ENCODE measurements at regions not wholly inside any gene's neighbourhood (a gene's known extent, or its start where the extent isn't known, plus 50 kb on each side); places are given as distances from the start of the nearest gene placed in this dataset.
"Not testable (repeated sequence)": the region's sequence is repeated elsewhere in the genome, so short reads cannot be mapped to it uniquely, and the experiment has no call there.

DNA sequence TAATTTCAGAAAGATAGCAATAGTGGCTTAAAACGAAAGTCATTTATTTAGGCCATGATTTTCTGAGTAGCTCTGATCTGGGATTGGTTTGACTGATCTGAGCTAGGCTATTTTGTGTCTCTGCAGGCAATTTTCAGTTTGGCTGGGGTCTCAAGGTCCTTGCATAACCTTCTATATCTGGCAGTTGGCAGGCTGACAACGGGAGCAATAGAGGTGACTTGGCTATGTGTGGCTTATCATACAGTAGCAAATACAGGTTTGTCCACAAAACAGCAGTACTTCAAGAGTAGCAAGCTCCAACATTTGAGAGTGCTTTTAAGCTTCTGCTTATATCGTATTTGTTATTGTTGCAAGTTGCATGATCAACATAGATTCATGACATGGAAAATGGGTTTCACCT lies 1167.3 kb upstream of the CELF2 start:
- 39 to 82% (median 76%) methylated on average over 3 of the region's 3 CpGs for WGBS, 3 donors
- H3K27ac ChIP-seq (ENCODE audit: low read depth, low read length), result no peak overlapping the region

- H3K27ac ChIP-seq (ENCODE audit: low read depth, low read length), result no peak overlapping the region
Observed at GRCh38 chr10:9851808-9852207, 1165.9 kb upstream of the CELF2 start.

DNA sequence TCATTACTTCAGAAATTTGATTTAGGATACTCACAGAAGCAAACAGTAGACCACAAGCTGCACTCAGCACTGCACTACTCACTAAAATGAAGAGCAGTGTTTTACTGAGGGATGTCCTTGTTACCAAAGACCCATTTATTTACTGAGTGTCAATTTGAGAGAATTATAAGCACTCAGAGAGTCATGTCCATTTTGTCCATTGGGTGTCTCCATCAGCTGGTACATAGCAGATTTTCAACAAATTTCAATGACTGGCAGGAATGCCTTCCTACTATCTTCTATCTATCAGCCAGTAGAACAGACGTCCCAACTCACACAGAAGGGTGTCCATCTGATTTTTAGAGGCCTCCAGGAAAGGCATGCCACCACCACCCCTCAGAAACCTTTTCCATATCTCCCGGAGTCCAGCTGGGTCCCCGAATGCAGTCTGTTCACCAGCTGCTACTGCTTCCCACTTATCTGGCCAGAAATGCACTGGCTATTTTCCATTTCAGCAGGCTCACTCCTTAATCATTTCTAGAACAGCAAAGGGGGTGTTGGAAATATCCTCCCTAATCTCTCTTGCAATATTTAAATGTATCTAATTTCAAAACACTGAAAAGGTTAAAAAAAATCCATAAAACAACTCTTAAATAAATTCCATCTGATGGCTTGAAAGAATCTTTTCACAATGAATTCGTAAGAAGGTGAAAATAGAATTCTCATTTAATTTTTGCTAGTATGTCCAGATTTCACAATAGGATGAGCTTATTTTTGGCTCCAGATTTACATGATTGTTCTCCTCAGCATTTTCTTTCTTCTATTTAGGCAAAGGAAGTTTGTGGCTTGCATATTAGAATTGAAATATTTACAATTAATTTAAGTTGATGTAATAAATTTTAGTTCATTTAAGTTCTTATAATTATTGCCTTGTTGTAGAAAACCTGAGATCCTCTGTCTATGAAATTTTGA lies 1164.0 kb upstream of the CELF2 start:
- H3K27ac ChIP-seq (ENCODE audit: low read depth, low read length), result no peak overlapping the region

DNA sequence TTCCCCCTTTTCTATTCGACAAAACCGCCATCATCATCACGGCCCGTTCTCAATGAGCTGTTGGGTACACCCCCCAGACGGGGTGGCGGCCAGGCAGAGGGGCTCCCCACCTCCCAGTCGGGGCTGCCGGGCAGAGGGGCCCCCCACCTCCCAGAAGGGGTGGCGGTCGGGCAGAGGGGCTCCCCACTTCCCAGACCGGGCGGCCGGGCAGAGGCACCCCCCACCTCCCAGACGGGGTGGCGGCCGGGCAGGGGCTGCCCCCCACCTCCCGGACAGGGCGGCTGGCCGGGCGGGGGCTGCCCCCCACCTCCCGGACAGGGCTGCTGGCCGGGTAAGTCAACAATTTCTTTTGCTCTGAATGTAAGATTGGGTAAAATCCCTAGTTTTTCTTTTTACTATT lies 1162.2 kb upstream of the CELF2 start:
- 86 to 92% (median 92%) methylated on average over 20 to 22 of the region's 22 CpGs for WGBS, 3 donors
- not testable (repeated sequence) for H3K27ac ChIP-seq (ENCODE audit: low read depth, low read length)

More for the DNA sequence above, 1164.0 kb upstream of the CELF2 start:
- WGBS, 3 donors, result 29 to 54% (median 48%) methylated on average over 4 of the region's 4 CpGs

DNA sequence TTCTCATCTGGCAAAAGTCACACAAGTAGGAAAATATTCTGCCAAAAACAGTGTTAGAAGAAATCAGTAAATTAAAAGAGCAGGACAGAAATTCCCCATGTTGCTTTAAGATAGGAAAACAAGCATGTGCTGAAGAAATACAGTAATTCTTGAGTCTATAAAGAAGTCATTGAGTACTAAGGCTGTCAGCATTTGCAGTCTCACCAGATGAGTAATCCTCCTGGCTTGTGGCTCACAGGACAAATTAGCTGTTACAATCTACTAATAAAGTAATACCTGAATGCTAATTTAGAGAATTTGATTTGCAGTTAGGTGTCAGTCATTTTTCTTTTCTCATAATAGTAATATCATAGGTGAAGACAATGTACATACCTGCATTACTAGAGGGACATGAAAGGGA lies 1158.9 kb upstream of the CELF2 start:
- H3K27ac ChIP-seq (ENCODE audit: low read depth, low read length), result no peak overlapping the region

- no peak overlapping the region for H3K27ac ChIP-seq (ENCODE audit: low read depth, low read length)
Observed at GRCh38 chr10:9860045-9860444, 1157.6 kb upstream of the CELF2 start.

DNA sequence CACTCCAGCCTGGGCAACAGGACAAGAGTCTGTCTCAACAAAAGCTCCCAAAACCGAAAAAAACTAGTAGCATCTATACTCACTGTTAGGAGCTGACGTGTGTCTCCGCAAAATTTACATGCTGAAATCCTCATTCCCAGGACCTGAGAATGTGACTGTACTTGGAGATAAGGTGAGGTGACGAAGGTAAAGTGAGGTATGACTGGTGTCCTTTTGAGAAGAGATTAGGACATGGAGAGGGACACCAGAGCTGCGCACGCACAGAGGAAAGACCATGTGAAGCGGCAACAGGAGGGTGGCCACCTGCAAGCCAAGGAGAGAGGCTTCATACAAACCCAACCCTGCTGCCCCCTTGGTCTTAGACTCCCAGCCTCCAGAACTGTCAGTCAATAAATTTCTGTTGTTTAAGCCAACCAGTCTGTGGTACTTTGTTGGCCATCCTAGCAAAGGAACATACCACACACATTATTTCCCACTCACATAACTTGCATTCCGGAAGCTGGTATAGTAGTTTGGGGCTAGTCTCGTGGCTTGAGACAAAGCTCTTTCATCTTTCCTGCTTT lies 1154.0 kb upstream of the CELF2 start:
- no peak overlapping the region for H3K27ac ChIP-seq (ENCODE audit: low read depth, low read length)
- WGBS, 3 donors, result 86 to 92% (median 89%) methylated on average over 9 of the region's 9 CpGs

GRCh38 chr10:9868499-9868898 lies 1149.2 kb upstream of the CELF2 start:
- WGBS, 3 donors, result 34 to 83% (median 81%) methylated on average over 2 of the region's 2 CpGs
- no peak overlapping the region for H3K27ac ChIP-seq (ENCODE audit: low read depth, low read length)

- WGBS, 3 donors, result 72 to 83% (median 74%) methylated on average over 2 of the region's 2 CpGs
- H3K27ac ChIP-seq (ENCODE audit: low read depth, low read length), result no peak overlapping the region
Observed at GRCh38 chr10:9869205-9869604, 1148.5 kb upstream of the CELF2 start.

DNA sequence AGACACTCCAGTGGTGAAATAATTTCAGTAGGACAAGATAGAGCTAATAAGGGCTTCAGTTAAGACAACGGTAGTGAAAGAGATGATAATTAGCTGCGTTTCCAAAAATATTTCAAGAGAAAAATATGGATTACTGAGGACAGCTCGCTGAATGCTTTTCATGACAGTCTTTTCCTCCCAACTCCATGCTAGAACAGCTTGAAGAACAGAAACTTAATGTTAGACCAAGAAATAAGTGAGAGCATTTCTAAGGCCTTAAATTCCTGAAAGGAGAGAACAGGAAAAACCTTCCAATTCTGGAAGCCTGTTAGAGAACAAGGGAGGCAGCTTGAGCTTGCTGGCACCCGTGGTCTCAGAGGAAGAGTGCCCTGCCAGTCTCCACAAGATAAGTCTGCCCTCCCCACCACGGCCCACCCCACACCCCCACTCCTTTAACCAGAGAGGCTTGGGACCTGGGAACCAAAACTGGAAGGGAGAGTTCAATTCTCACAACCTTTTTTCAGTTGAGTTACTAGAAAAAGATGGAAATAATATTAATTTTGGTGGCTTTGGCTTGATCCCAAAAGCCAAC lies 1148.0 kb upstream of the CELF2 start:
- 36 to 58% (median 46%) methylated on average over 5 of the region's 5 CpGs for WGBS, 3 donors
- no peak overlapping the region for H3K27ac ChIP-seq (ENCODE audit: low read depth, low read length)

GRCh38 chr10:9875353-9875752 lies 1142.3 kb upstream of the CELF2 start:
- H3K27ac ChIP-seq (ENCODE audit: low read depth, low read length), result no peak overlapping the region
- 88 to 93% (median 88%) methylated on average over 5 of the region's 5 CpGs for WGBS, 3 donors

DNA sequence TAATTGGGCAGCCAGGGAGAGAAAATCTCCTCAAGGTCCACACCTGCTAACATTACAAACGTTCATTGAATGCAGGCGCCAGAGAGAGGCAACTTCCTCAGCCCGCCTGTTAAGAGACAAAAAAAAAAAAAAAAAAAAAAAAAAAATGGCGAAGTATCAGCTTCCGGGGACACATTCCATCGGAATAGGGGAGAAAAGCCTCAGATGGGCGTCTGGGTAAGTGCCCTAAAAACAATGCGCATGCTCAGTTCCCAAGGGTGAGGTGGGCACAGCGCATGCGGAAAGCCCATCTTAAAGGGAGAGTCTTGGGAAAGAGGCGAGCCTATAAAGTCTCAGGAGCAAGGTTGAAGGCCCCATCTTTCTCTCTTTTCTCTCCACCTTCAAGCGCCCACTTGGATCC lies 1139.7 kb upstream of the CELF2 start:
- H3K27ac ChIP-seq (ENCODE audit: low read depth, low read length), result no peak overlapping the region
- 86 to 94% (median 94%) methylated on average over 12 of the region's 12 CpGs for WGBS, 3 donors

DNA sequence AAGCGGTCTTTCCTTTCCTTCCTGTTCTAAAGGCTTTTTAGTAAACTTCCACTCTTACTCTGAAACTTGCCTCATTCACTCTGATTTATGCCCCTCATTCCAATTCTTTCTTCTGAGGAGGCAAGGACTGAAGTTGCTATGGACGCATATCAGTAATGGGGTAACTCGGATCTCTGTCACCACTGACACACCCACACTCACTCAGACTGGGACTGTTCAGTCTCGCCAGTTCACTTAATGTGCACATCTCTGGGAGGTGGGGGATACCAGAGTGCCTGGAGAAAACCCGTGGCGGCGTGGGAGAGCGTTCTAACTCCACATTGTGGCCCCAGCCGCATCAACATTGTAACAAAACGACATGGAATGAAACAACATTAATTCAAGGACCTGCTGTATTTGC lies 1139.3 kb upstream of the CELF2 start:
- WGBS, 3 donors, result 90 to 95% (median 93%) methylated on average over 10 of the region's 10 CpGs
- no peak overlapping the region for H3K27ac ChIP-seq (ENCODE audit: low read depth, low read length)

GRCh38 chr10:9885761-9886160 lies 1131.9 kb upstream of the CELF2 start:
- no peak overlapping the region for H3K27ac ChIP-seq (ENCODE audit: low read depth, low read length)

DNA sequence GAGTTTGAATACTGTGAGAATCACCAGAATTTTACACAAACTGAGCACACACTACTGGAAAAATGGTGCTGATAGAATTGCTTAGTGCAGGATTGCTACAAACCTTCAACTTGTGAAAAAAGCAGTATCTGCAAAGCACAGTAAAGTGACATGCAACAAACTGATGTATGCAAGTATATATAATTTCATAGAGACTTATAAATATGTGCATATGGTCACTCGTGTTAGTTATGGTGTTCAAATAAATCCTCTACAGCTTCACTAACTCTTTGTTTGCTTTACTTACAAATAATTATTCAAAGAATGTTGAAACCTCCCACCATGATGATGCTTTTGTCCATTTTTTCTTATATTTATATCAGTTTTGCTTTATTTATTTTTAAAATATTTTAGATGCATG lies 1130.9 kb upstream of the CELF2 start:
- no peak overlapping the region for H3K27ac ChIP-seq (ENCODE audit: low read depth, low read length)
- WGBS, 3 donors, result 53 to 83% (median 83%) methylated on average over 1 of the region's 1 CpG

More at GRCh38 chr10:9885761-9886160, 1131.9 kb upstream of the CELF2 start:
- 49 to 66% (median 53%) methylated on average over 3 of the region's 3 CpGs for WGBS, 3 donors

DNA sequence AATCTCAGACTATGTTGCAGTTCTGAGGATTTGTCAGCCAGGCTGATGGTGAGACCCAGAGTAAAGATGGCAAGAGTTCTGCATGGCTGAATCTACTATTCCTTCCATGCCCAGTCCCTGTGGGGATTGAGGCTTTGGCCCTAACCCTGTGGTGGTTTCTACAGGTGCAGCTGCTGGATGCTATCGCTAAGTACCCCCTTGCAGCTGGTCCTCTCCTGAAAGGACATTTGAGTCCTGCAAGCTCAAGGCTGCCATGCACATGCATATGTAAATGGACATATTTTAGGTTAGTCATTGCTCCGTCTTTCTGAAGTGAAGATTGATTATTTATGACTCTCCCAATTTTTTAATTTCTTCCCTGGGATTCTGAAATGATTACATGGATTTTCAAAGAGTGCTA lies 1122.2 kb upstream of the CELF2 start:
- no peak overlapping the region for H3K27ac ChIP-seq (ENCODE audit: low read depth, low read length)
- 87 to 94% (median 91%) methylated on average over 2 of the region's 2 CpGs for WGBS, 3 donors

DNA sequence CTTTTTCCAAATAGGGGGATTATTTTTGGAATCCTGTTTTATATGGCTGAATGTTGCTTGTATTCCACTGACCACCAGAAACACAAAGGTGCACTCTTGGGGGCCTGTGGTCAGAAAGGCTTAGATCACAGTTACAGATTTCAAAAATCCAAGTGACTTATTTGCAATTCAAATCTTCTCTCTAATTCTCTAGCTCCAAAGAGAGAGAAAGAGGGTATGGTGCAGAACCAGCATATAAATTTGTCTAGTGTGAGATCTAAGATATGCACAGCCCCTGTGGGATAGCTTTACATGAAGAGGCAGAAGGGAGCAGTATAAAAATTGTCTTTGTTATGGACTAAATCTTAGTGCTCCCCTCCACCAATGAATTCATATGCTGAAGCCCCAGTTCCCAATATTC lies 1121.7 kb upstream of the CELF2 start:
- no peak overlapping the region for H3K27ac ChIP-seq (ENCODE audit: low read depth, low read length)

GRCh38 chr10:9898633-9899395 lies 1118.9 kb upstream of the CELF2 start:
- H3K27ac ChIP-seq (ENCODE audit: low read depth, low read length), result no peak overlapping the region
- 55 to 81% (median 78%) methylated on average over 6 of the region's 6 CpGs for WGBS, 3 donors

DNA sequence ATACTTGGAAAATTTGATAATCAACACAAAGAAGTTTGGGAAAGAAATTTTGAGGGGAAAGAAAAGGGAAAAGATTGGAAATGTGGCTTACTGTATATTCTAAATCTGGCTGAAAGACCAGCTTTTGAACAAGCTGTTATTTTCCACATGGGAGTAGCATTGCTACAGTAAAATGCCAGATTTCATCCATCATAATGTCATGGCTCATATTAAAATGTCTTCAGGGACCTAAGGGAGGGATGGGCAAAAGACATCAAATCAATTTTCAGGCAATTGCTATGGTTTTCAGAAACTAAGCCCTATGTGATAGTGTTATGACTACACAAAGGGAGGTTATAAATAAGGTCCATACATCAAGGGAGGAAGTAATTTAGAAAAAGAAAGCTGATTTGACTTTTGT lies 1116.9 kb upstream of the CELF2 start:
- no peak overlapping the region for H3K27ac ChIP-seq (ENCODE audit: low read depth, low read length)

All from adipose tissue (tissue), 3 donors.